GM18498 (cell line): ENCODE measurements at regions not wholly inside any gene's neighbourhood (a gene's known extent, or its start where the extent isn't known, plus 50 kb on each side); places are given as distances from the start of the nearest gene placed in this dataset.

Source experiments
- ATAC-seq: cut with Tn5 transposase; IDR thresholded peaks from one replicate; pipeline ENCODE4 v1.9.1; 2021; ENCODE audit warnings: mild to moderate bottlenecking, moderate library complexity; ENCODE audit not compliant: unreplicated experiment

DNA sequence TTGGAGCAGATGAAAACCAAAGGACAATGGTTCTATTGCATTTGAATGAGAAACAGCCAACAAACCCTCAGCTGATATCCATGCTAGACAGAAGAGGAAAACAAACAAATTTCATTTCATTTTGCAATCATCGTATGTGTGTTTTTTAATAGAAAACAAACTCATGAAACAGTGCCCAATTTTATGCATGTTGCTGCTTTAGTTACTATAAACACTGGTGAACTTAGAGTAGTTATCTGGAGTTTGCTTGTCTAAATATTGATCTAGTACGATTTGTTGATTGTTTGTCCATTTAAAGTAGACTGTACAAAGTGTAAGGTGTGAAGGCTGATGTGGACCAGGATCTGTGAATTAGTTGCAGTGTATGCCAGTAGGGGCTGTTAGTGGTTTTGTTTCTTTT is 166.6 kb downstream of the KITLG start:
- no peak for ATAC-seq

DNA sequence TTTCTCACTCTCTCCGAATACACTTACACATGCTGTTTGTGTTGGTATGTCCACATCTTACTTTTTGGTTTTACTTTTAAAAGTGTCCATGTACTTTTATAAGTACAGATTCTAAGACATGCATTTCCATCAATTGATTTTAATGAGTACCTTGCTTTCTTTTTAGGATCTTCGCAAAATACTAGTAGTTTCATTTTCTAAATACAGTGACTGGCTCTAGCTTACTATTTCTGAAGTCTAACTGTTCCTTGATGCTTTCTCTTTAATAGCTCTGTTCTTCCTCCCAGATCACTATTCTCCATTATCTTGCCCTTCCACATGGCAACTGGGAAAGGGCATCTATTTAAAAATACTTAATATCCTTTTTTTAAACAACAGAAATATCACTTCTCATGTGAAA is 164.1 kb downstream of the KITLG start:
- ATAC-seq = no peak

DNA sequence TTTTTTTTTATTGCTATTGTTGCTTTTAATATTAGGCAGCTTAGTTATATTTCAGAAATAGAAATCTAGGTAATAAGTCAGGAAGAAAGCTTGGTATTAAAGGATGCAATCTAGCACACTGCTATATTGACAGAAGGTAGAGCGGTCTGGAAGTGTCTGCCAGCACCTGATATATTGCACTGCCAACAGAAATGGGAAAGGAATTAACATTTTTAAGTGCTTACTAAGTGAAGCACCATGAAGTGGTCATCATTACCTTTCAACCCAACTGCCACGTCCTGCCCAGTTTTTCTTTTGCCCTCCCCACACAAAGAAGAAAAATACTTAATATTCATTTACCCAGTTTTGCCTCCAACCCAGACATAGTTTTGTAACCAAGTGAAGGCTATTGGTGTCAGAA is 163.5 kb downstream of the KITLG start:
- no peak for ATAC-seq

DNA sequence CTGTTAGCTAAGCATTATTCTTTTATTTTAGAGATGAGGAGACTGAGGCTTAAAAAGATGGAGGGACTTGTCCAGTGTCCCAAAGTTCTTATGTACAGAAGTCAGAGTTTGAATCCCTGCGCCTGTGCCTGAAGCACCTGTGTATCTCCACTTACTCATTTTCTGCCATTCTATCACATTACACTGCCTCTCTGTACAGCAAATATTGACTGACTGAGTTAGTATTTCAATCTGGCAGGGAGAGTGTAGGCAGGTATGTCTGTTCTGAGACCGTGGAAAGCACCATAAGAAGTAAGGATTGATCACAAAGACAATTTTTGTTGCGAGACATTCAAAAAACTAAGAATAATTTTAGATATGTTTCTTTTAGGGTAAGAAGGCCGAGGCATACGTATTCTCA is 162.7 kb downstream of the KITLG start:
- ATAC-seq = no peak

DNA sequence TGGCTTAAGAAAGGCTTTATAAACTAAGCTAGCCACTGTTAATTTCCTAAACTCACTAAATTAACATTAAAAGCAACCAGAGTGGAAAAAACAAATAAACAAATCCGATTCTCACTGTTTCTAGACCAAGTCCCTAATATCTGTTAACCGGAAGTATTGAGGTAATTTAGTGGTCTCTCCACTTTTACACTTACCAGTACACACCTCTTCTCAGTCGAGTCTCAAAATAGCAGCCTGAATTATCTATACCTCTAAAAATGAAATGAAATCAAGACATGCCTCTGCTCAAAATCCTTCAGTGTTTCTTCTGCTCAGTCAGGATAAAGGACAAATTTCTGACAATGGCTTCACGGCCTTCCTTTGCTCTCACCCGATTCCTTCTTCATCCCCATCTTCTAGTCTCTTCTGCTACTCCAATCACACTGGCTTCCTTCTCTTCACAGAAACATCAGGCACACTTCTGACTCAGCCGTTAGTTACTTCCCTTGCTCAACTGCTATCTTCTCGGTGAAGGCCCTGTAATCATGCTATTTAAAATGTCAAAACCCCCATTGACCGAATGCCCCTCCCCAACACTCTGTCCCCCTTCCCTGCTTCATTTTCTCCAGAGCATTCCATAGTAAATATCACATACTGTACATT is 161.3 kb downstream of the KITLG start:
- no peak for ATAC-seq

DNA sequence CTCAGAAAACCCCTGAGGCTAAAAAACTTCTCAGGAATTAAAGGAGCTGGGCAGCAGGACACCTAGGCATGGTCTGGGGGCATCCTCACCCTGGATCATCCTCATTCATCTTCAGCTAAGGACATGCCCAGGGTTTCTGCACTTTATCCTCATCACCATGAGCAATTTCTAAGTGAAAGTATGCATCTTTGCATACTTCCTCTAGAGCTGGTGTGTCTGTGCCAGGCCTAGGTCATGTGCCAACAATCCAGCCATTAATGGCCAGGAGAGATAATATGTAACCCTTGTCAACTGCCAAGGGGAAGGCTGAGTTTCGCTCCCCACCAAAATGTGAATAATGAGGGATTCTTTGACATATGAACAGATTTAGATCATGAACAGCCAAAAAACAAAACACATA is 160.5 kb downstream of the KITLG start:
- ATAC-seq = no peak

DNA sequence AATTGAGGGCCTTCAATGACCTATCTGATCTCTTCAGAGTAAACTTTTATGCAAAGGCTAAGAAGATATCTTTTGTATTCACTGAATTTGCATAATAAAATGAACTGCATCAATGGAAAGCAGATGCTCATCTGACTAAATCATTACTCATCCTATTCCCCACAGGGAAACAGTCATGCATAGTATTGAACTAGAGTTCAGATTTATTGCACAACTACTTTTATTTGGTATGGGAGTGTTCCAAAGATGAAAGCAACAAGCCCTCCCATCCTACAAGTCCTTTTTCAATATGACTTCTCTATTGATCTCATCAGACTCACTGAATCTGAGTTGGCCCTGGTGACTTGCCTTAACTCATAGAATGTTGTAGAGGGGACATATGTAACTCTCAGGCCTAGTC is 159.8 kb downstream of the KITLG start:
- no peak for ATAC-seq

DNA sequence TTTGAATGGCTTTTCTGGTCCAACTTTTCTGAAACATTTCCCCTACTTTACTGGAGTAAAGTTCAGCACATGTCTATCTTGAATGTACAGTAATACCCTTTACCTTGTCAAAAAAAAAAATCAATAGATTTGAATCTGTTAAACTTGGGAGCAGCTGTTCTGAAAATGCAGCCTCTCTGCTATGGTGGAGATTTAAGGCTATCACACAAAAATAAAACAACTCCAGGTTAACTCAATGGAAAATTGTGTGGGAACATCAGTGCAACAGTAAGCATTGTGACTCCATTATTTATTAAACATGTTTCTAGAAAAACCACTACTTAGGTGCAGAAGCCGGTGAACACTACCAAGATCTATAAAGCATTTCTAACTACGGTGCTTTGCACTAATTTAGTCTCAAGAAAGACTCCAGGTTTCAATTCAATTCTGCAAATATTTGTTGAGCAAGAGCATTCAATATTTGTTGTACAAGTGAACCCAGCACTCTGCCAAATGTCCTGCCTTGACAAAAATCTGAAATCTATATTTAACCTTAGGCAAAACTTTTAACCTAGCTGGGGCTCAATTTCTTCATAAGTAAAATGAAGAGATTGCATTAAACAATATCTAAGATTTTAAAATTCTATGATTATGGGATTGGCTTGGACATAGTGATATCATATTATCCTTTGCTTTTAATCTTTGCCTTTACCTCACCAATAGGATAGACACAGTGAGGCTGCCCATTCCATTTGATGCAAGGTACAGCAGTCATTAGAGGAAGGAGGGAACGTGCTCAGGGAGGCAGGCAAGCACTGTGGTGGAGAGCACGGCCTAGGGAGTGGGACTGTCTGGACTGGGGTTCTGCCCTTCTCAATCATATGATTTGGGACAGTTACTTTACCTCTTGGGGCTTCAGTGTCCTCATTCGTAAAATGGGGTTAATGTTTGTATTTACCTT is 155.2 kb downstream of the KITLG start:
- no peak for ATAC-seq

DNA sequence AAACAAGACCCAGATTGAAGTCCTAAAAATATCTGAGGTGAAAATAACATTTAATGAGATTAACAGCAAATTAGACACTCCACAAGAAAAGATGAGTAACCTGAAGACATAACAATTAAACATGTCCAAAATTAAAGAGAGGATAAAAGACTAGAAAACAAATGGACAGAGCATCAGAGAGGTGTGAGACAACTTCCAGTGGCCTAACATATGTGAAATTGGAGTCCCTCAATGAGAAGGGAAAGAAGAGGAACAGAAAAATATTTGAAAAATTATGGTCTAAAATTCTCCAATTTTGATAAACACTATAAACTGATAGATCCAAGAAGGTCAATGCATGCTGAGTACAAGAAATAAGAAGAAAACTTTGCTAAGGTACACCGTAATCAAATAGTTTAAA is 151.9 kb downstream of the KITLG start:
- no peak for ATAC-seq

DNA sequence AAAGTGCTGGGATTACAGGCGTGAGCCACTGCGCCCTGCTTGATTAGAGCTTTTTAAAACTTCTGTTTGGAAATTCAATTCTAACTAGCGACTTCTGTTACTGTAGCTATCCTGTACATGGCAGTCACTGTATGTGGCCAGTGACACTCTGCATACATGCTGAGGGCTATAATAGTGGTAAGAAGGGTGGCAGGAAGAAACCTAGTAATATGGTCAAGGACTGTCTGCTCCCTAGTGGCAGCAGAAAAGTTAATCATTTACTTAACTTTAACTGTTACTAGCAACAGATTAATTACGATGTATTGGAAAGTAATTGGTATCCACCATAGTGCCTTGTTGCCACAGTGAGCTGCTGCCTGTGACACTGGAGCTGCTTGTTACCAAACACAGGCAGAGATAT is 149.0 kb downstream of the KITLG start:
- ATAC-seq = no peak

DNA sequence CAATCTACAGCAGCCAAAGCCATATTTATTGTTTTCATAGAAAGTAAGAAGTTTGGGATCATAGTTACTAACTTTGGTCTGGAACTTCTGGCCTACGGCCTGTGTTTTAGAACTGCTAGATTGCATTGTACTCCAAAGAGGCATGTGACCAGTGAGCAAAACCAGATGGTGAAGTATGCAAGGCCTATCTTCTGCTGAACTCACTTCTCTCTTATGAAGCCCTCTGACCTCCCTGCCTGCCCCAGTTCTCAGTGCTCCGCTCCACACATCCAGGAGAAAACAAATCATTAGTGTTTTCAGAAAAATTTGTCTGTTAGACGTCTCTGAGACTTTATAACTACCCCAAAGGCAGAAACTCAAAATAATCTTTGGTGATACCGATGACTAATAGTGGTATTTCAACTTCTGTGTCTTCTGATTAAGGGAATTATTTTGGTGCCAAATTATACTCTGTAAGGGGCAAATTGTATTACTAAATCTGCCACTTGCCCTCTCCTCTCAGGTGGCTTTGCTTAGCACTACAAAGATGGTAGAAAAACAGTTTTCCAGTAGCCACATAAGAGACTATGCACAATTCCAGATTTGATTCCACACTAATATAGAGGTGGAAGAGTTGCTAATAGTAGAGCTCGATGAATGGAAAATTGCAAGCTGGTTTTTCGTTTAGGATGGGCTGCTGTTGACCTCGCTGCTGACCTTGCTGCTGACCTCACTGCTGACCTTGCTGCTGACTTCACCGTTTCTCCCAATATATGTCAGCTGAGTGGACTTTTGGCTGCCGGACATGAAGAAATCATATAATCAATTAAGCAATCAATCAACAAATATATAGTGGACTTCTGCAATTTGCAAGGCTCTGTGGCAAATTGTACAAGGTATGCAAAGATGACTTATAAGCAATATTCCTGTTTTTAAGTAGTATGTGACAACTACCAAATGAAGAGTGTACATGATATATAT is 147.5 kb downstream of the KITLG start:
- ATAC-seq = no peak

DNA sequence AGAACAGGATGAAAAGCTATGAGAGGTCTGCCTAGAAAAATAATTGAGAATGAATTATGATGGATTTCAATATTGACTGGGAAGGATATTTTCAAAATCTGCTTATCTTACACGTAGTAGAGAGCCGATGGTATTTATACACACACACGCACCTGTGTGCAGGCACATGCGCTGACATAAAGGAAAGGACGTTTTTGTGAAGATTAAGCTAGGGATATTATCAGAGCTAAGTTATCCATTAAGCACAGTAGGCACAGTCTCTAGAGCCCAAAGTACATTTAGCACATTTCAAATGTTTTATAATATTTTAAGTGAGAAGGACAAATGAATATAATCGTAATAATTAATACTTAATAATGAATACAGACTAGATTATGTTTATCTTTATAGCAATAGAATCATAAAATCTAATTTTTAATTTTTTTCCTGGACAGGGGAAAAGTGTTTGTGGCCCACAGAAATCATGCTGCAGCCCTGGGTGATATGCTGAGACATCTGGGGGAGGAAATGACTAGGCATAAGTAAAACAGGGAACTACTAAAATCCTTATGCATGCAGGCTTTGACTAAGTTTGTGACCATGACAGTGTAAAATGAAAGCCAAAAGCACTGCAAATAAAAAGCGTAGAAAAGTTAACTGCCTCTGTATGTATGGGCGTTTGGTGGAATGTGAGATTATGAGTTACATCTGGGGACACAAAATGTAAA is 146.1 kb downstream of the KITLG start:
- peak; percentile 65 for ATAC-seq

DNA sequence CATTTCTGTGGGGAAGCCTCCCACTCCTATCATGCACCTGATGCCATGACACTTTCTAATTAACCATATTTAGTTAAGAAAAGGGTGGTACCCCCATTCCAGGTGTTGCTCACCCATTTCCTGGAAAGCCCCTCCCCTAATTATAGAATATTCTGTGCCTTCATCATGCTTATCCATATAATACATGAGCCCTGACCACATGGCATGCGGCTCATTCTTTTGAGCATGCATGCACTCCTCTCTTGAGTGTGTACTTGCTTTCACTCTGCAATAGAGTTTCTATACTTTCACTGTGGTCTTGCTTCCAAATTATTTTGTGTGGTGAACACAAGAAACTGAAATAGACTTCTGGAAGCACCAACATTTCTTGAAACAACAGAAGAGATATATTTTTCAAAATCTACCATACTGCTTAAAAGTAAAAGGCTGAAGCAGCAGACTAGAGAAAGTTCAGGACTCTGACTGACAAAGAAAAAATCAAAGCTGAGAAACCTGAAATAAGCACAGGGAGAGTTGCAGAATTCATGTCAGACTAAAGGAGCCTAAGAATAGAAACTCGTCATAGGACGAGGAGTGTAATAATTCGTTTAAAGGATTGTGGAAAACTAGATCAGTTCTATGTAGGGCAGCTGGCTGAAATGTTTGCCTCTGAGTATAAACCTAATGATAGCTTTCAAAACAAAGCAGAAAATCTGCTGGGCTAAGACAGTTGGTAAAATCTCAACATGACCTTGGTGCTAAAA is 144.8 kb downstream of the KITLG start:
- no peak for ATAC-seq

DNA sequence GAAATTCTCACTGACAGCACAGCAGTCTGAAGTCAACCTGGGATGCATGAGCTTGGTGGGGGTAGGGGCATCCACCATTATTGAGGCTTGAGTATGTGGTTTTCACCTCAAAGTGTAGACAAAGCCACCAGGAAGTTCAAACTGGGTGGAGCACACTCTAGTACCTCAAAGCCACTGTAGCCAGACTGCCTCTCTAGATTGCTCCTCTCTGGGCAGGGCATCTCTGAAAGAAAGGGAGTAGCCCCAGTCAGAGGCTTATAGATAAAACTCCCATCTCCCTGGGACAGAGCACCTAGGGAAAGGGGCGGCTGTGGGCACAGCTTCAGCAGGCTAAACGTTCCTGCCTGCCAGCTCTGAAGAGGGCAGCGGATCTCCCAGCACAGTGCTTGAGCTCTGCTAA is 143.0 kb downstream of the KITLG start:
- ATAC-seq = no peak
